ENCODE measurements at regions not wholly inside any gene's neighbourhood (a gene's known extent, or its start where the extent isn't known, plus 50 kb on each side); places are given as distances from the start of the nearest gene placed in this dataset.
A peak's percentile ranks its signal among the peaks of the same experiment; 100 is the strongest.

GRCh38 chr2:6739547-6739946 lies 126.2 kb downstream of the CMPK2 start:
- DNase-seq (ENCODE audit: low read depth), result no peak

- DNase-seq (ENCODE audit: low read depth), result no peak
These were observed 124.5 kb downstream of the CMPK2 start for GRCh38 chr2:6741229-6741628.

DNA sequence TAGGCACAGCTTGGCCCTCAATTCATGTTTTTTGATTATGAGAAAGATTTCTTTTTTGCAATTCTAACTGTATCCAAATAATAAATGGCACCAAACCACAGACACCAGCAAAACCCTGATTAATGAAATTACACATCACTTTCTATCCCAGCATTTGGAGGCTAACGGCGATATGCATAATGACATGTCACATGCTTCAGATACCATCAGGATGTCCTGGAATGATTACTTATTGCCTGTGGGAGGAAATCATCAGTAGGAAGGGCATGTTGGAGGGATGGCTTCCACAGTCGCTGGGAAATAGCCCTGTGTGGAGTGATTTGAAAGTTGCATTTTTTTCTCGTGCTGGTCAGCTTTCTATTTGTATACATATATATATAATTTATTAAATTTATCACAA lies 121.7 kb downstream of the CMPK2 start:
- no peak for DNase-seq (ENCODE audit: low read depth)

DNA sequence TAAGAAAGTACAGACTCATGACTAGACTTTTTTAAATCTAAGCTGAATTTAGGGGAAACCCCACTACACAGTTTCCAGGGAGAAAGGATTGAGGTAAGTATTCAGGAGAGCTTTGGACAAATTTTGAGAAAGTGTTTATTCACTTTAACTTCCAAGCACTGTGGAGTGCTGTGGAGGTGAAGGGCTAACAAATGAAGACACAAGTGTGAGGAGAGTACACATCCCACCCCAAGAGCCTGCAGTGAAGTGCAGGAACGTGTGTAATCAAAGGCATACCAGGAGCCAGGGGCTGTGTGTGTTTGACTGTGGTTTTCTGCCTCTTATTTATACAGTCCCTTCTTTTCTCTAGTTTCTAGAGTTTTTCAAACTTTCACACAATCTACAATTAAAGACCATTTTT lies 118.3 kb downstream of the CMPK2 start:
- no peak for DNase-seq (ENCODE audit: low read depth)

DNA sequence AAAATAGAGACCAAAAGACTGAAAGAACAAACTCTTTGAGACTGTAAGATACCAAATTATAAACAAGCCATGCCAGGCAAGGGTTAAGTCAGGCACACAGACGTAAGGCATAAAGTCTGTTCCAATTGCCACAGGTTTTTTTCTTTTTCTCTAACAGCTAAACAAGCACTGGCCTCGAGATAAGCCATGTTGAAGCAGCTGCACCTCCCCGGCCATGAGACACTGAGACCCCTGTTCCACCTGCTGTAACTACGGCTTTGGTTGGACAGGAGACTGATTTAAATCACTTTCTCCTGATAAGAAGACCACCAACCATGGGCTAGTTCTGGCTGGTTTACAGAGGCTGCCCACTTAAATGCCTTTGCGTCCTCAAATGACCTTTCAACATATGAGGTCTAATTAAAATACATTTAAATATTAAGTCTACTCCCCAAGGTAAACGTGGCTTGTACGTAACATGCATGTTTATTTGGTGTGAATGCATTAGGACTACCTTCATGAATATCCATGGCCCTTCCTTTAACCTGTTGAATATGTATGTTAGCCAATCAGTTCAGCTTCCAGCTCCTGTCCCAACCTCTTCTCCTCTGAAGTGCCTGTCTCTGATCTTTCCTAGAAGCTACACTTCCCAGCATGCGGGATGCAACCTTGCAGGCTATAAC lies 117.2 kb downstream of the CMPK2 start:
- no peak for DNase-seq (ENCODE audit: low read depth)

DNA sequence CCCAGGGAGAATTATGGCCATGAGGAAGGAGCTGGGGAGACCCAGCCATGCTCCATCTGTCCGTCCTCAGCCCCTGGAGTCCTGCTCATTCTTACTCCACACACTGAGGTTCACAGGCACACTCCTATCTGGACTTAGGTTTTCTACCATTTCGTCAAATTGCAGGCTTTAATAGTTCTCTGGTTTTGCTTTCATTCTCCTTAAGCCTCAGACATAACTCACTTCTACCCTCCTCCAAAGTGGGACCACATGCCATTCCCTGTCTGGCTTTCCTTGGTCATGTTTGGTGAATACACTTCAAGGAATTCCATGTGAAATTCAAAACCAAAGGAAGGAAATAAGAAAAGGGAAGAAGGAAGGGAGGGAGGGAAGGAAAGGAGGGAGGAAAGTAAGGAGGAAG lies 115.7 kb downstream of the CMPK2 start:
- DNase-seq (ENCODE audit: low read depth), result no peak

DNA sequence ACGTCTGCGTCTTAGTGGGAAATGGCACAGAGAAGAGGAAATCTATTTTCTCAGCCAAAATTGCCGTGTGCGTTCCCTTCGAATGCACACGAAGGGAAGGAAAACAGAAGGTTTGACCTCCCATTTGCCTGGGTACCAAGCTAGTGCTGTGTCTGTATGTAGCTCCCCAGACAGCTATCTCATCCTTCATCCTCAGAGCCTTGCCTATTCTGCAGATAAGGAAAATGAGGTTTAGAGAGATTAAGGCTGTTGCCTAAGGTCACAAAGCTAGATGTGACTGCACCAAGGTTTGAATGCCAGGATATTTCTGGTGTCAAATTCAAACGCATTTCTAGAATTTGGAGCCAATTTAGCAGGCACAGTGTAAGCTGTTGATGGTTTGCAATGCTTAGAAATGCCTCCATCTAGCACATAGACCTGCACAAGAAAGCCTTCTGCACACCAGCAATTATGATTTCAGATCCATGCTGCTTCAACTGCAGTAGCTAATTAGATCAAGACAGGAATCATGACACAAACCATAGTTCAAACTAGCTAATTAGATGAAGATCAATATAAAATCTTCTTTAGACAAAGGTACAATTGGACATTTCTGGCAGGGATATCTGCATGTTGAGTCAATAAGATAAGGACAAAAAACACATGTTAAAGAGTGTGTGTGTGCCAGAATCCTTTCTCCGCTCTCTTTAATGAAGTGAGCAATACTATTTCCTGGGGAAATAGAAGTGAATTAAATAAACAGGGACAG lies 115.1 kb downstream of the CMPK2 start:
- no peak for DNase-seq (ENCODE audit: low read depth)

GRCh38 chr2:6754419-6754818 lies 111.3 kb downstream of the CMPK2 start:
- no peak for DNase-seq (ENCODE audit: low read depth)

GRCh38 chr2:6755456-6755855 lies 110.3 kb downstream of the CMPK2 start:
- DNase-seq (ENCODE audit: low read depth), result no peak

GRCh38 chr2:6757215-6757614 lies 108.5 kb downstream of the CMPK2 start:
- no peak for DNase-seq (ENCODE audit: low read depth)

DNA sequence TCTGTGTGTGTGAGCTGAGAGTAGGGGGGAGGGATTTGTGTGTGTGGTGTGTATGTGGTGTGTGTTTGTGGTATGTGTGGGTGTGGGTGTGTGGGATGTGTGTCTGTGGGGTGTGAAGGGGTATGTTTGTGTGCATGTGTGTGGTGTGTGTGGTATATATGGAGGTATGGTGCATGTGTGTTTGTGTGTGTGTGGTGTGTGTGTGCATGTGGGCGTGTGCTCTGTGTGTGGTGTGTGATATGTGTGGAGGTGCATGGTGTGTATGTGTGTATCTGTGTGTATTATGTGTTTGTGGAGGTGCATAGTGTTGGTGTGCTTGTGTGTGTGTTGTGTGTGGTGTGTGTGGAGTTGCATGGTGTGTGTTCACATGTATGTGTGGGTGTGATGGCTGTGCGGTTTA lies 106.0 kb downstream of the CMPK2 start:
- no peak for DNase-seq (ENCODE audit: low read depth)

DNA sequence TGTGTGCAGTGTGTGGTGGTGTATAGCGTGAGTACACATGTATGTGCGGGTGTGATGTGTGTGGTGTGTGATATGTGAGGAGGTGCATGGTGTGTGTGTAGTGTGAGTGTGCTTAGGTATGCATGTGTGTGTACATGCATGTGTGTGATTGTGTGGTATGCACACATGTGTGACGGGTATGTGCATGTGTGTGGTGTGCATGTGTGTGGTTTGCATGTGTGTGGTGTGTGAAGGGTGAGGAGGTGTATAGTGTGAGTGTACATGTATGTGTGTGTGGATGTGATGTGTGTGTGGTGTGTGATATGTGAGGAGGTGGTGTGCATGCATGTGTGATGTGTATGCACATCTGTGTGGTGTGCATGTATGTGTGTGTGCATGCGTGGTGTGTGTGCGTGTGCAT lies 105.6 kb downstream of the CMPK2 start:
- DNase-seq (ENCODE audit: low read depth), result no peak

DNA sequence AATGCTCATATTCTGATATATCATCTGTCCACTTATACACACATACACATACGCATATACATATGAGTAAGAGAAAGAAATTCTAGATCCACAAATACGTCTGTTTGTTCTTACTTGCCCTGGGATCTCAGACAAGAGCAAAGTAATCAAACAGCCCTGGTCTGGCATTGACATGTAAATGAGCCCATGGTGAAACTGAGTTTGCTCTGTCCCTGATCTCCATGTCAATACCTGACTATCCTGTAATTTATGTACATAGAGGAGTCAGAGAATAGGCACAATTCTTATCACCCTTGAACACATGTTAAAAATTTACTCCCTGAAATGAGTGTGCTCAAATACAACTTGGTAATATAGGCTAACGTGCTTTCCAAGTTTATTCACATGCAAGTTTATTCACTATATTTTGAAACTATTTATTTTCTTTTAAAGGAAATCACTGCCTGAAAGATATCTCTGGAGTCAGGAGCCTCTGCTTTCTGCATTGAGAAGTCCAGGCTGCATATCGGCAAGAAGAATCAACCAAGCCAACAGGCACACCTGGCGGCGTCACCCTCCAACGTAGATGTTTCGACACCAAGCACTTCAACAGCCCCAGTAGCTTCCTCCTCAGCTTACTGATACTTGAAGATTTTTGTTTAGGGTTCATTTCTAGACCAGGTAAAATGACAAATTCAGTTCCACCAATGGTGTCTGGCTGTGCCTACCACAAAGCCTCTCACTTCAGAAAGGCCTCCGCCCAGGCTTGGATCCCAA lies 100.6 kb downstream of the CMPK2 start:
- DNase-seq (ENCODE audit: low read depth), result no peak

DNA sequence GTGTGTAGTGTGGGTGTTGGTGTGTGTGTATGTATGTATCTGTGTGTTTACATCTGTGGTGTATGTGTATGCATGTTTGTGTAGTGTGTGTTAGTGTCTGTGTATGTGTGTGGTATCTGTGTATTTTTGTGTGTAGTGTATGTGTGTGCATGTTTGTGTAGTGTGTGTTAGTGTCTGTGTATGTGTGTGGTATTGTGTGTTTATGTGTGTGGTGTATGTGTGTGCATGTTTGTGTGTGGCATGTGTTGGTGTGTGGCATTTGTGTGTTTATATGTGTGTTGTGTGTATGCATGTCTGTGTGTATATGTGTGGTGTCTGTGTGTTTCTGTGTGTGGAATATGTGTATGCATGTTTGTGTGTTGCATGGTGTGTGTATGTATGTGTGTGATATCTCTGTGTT lies 96.4 kb downstream of the CMPK2 start:
- no peak for DNase-seq (ENCODE audit: low read depth)

DNA sequence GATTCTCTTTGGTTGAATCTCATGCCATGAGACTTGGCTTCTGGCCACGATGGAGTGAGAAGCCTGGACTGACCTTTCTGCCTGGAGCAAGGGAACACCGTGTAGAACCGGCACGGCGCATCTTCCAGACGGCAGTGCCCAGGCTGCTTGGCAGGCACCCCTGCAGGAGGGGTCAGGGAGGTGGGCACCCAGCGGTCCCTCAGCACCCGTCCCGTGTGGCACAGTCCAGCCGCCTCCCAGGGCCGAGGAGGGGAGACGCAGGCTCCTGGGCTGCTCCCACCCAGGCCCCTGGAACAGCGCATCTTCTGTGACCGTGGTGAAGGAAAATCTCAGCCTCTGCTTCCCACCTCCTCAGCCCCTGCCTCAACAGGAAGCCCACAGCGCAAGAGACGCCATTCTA lies 95.7 kb downstream of the CMPK2 start:
- DNase-seq (ENCODE audit: low read depth), result no peak

DNA sequence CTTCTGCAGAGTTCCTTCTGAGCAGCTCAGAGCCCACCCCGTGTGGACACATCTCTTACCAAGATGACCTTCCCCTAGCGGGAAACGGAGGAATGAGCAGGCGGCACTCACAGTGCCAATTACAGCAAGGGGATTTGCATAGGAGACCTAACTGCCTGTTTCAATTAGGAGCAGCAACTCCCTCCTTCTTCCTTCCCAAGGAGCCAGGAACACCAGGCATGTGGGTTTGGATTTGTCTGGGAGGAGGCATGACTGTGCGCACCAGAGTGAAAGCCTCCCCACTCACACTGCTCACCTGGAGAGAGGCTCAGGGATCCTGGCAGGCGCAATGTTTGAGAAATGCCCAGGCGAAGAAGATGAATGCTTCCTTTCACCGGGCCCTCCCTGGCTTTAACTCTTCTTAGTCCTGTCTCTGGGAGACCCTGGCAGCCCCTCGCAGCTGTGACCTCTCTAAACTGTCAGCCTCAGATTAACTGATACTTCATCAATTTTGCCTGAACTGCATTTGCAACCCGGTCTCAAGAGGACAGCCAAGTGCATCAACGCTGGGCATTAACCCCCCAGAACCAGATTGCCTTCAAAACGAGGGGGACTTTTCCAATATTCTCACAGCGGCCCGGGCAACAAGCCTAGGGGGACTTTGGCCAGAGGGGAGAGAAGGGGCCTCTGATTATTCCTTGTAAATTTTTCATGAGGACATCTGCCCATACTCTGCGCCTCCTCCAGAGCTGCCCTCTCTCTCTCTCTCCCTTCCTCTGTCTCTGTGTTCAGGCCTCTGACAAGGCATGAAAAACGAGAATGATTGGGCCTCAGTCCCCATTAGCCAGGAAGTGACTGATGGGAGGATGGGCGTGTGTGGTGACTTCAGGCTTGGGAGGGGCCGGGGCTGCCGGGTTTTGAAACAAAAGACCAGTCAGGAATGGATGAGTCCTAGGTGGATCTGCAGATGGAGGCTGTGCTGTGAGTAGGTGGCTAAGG lies 93.8 kb downstream of the CMPK2 start:
- DNase-seq (ENCODE audit: low read depth), result no peak

- DNase-seq (ENCODE audit: low read depth), result peak; percentile 56
These were observed 92.6 kb downstream of the CMPK2 start for GRCh38 chr2:6773007-6773693.

GRCh38 chr2:6773694-6774044 lies 92.0 kb downstream of the CMPK2 start:
- no peak for DNase-seq (ENCODE audit: low read depth)

DNA sequence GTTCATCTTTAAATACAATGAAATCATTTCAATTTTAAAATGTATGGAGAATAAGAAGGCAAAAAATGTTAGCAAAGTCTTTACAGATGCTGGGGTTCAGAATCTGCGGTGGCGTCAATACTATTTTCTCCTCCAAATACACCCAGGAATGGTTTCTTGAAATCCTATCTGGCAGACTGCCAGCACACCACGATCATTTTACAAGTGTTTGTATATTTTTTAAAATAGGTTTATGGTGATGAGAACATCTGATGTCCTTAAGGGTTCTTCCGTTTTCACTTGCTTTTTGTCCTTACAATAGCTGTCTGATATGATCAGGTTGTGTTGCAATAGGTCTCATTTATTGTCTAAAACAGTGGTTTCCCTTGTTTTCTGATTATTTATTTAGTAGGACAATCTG lies 89.6 kb downstream of the CMPK2 start:
- DNase-seq (ENCODE audit: low read depth), result no peak

- no peak for DNase-seq (ENCODE audit: low read depth)
These were observed 88.1 kb downstream of the CMPK2 start for GRCh38 chr2:6777626-6778025.

GRCh38 chr2:6780765-6781274 lies 84.9 kb downstream of the CMPK2 start:
- DNase-seq (ENCODE audit: low read depth), result no peak

Measured in stimulated activated CD8-positive, alpha-beta memory T cell treated with anti-CD3 and anti-CD28 coated beads, Interleukin-15, amount 100 ng/mL, for 1 hour (primary cell).